ENCODE measurements at regions not wholly inside any gene's neighbourhood (a gene's known extent, or its start where the extent isn't known, plus 50 kb on each side); places are given as distances from the start of the nearest gene placed in this dataset.

GRCh38 chr12:81819991-81820633 lies 61.0 kb upstream of the PPFIA2 start:
- TF ChIP-seq ZNF316 (IDR thresholded peaks at IDR 0.05) (no peak), NCOA2 (IDR thresholded peaks at IDR 0.05; ENCODE audit: partially characterized antibody in 2 of 2) (no peak), SIN3A (IDR thresholded peaks at IDR 0.05; ENCODE audit: borderline replicate concordance in 2 of 2, control insufficient read depth in 1 of 2, low read depth in 2 of 2, low read length in 2 of 2) (no peak), ZNF184 (CRISPR knock-in tag; IDR thresholded peaks at IDR 0.05) (no peak), TGIF2 (CRISPR knock-in tag; IDR thresholded peaks at IDR 0.05) (no peak), SREBF2 (CRISPR knock-in tag; IDR thresholded peaks at IDR 0.05) (no peak), GATAD2A (IDR thresholded peaks at IDR 0.05) (no peak)
- no peaks in the 10 kb centered on the region for H3K4me1 ChIP-seq (replicated peaks in 1 of 2; ENCODE audit: control insufficient read depth in 2 of 2, insufficient read depth in 2 of 2, low read length in 2 of 2)
- POLR2A ChIA-PET, result no interaction called here

GRCh38 chr12:81815611-81816010 lies 56.5 kb upstream of the PPFIA2 start:
- Histone ChIP-seq H3K36me3 (ENCODE audit: control insufficient read depth, insufficient read depth, low read length) (no peaks in the 10 kb centered on the region), H3K4me2 (ENCODE audit: insufficient read depth, low read length) (no peak overlapping the region), H3K4me3 (no peak overlapping the region), H3K9ac (ENCODE audit: insufficient read depth in 1 of 2, low read depth in 2 of 2, low read length in 2 of 2) (no peak overlapping the region), H3K27ac (ENCODE audit: extremely low read depth, low read depth, low read length) (no peak overlapping the region), H2AFZ (ENCODE audit: low read depth, low read length) (no peak overlapping the region), H4K20me1 (replicated peaks; ENCODE audit: control insufficient read depth, insufficient read depth, low read length) (no peaks in the 10 kb centered on the region), H3K9me1 (ENCODE audit: control insufficient read depth, insufficient read depth, low read length) (no peaks in the 10 kb centered on the region), H3K79me2 (ENCODE audit: control insufficient read depth, insufficient read depth, low read length) (no peaks in the 10 kb centered on the region), H3K4me1 (replicated peaks in 1 of 2; ENCODE audit: control insufficient read depth in 2 of 2, insufficient read depth in 2 of 2, low read length in 2 of 2) (no peaks in the 10 kb centered on the region), H3K27me3 (ENCODE audit: control insufficient read depth in 2 of 2, insufficient read depth in 2 of 2, low read length in 2 of 2) (no peaks in the 10 kb centered on the region), H3K9me3 (replicated peaks; ENCODE audit: control insufficient read depth, insufficient read depth, low read depth, low read length) (no peaks in the 10 kb centered on the region)
- DNase-seq (ENCODE audit: extremely low read depth in 1 of 4, low spot score in 3 of 4), result no peak
- in situ Hi-C loops (cut with MboI) (no loop called here), intact Hi-C loops (cut with micrococcal nuclease) (no loop called here)
- ATAC-seq, result no peak
- FAIRE-seq, result no peak
- CTCF ChIA-PET (ENCODE audit: low intra/inter-chr PET ratio), result no interaction called here
- POLR2A ChIA-PET, result no interaction called here
- 0% methylated on average over 2 of the region's 2 CpGs for WGBS (ENCODE audit: insufficient coverage, low coverage, missing lambda C conversion rate)
- BruUV-seq (replicated peaks), result no TSS peak
- TF ChIP-seq SRSF7 (optimal IDR thresholded peaks at IDR 0.05; ENCODE audit: low read depth, low read length) (no peak), GTF2E2 (tag; IDR thresholded peaks at IDR 0.05) (no peak), KLF10 (CRISPR knock-in tag; IDR thresholded peaks at IDR 0.05) (no peak), ZNF395 (CRISPR knock-in tag; IDR thresholded peaks at IDR 0.05) (no peak), E2F4 (CRISPR knock-in tag; IDR thresholded peaks at IDR 0.05; ENCODE audit: low read depth) (no peak), PTTG1 (tag; IDR thresholded peaks at IDR 0.05; ENCODE audit: low read depth) (no peak), NCOA6 (IDR thresholded peaks at IDR 0.05) (no peak), RFX7 (CRISPR knock-in tag; IDR thresholded peaks at IDR 0.05) (no peak), FOXA1 (IDR thresholded peaks at IDR 0.05; ENCODE audit: borderline replicate concordance) (no peak), BRD9 (IDR thresholded peaks at IDR 0.05; ENCODE audit: low read depth, partially characterized antibody) (no peak)

More at GRCh38 chr12:81819991-81820633, 61.0 kb upstream of the PPFIA2 start:
- Histone ChIP-seq H3K27me3 (ENCODE audit: control insufficient read depth in 2 of 2, insufficient read depth in 2 of 2, low read length in 2 of 2) (no peaks in the 10 kb centered on the region), H3K4me2 (ENCODE audit: insufficient read depth, low read length) (no peak overlapping the region), H2AFZ (ENCODE audit: low read depth, low read length) (no peak overlapping the region), H3K36me3 (ENCODE audit: control insufficient read depth, insufficient read depth, low read length) (no peaks in the 10 kb centered on the region), H3K9me1 (ENCODE audit: control insufficient read depth, insufficient read depth, low read length) (no peaks in the 10 kb centered on the region), H4K20me1 (replicated peaks; ENCODE audit: control insufficient read depth, insufficient read depth, low read length) (no peaks in the 10 kb centered on the region), H3K9ac (ENCODE audit: insufficient read depth in 1 of 2, low read depth in 2 of 2, low read length in 2 of 2) (no peak overlapping the region), H3K79me2 (ENCODE audit: control insufficient read depth, insufficient read depth, low read length) (no peaks in the 10 kb centered on the region), H3K4me3 (no peak overlapping the region), H3K9me3 (replicated peaks; ENCODE audit: control insufficient read depth, insufficient read depth, low read depth, low read length) (no peaks in the 10 kb centered on the region), H3K27ac (ENCODE audit: extremely low read depth, low read depth, low read length) (no peak overlapping the region)
- no peak for ATAC-seq
- DNase-seq (ENCODE audit: extremely low read depth in 1 of 4, low spot score in 3 of 4), result no peak
- no TSS peak for BruUV-seq (replicated peaks)
- intact Hi-C loops (cut with micrococcal nuclease), result loop anchor here (2.0 kb wide), 1 partner anchor 15 kb away; no protein-coding TSS in a partner anchor
- CTCF ChIA-PET (ENCODE audit: low intra/inter-chr PET ratio), result no interaction called here
- no peak for FAIRE-seq
- in situ Hi-C loops (cut with MboI), result no loop called here

Data from K562 (cell line).